ENCODE measurements at regions not wholly inside any gene's neighbourhood (a gene's known extent, or its start where the extent isn't known, plus 50 kb on each side); places are given as distances from the start of the nearest gene placed in this dataset.
A peak's percentile ranks its signal among the peaks of the same experiment; 100 is the strongest.

- TF ChIP-seq, protein P1, sequence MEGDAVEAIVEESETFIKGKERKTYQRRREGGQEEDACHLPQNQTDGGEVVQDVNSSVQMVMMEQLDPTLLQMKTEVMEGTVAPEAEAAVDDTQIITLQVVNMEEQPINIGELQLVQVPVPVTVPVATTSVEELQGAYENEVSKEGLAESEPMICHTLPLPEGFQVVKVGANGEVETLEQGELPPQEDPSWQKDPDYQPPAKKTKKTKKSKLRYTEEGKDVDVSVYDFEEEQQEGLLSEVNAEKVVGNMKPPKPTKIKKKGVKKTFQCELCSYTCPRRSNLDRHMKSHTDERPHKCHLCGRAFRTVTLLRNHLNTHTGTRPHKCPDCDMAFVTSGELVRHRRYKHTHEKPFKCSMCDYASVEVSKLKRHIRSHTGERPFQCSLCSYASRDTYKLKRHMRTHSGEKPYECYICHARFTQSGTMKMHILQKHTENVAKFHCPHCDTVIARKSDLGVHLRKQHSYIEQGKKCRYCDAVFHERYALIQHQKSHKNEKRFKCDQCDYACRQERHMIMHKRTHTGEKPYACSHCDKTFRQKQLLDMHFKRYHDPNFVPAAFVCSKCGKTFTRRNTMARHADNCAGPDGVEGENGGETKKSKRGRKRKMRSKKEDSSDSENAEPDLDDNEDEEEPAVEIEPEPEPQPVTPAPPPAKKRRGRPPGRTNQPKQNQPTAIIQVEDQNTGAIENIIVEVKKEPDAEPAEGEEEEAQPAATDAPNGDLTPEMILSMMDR (IDR thresholded peaks at IDR 0.05), result peak; percentile 37 to 83 (median 66)
- TF ChIP-seq POLR2A (IDR thresholded peaks at IDR 0.05), result no peak
Measured at GRCh38 chr7:4631380-4632179, 50.5 kb upstream of the FOXK1 start.

Measured in esophagus squamous epithelium (tissue), 4 donors.